GM12892 (cell line): ENCODE measurements at regions not wholly inside any gene's neighbourhood (a gene's known extent, or its start where the extent isn't known, plus 50 kb on each side); places are given as distances from the start of the nearest gene placed in this dataset.
"Not testable (repeated sequence)": the region's sequence is repeated elsewhere in the genome, so short reads cannot be mapped to it uniquely, and the experiment has no call there.

Experiments used
- DNase-seq: peaks from one replicate; pipeline ENCODE4 v3.0.0; 2011; ENCODE audit not compliant: insufficient read length
- FAIRE-seq: peaks from 2 replicates; lab custom pipeline; 2011; peaks lifted over from hg19 to GRCh38; lab: Jason Lieb, UNC
- POLR2A ChIP-seq: IDR thresholded peaks from 2 replicates; pipeline ENCODE4 v1.6.1; 2011; ENCODE audit warnings: low read depth, low read length, control low read depth
- POLR2AphosphoS5 ChIP-seq: IDR thresholded peaks from 2 replicates; pipeline ENCODE4 v1.6.1; 2011; ENCODE audit warnings: low read depth, low read length, control low read depth
- TAF1 ChIP-seq: IDR thresholded peaks from 2 replicates; pipeline ENCODE4 v1.6.1; 2011; ENCODE audit warnings: low read depth, mild to moderate bottlenecking, control low read depth, low read length, borderline replicate concordance

DNA sequence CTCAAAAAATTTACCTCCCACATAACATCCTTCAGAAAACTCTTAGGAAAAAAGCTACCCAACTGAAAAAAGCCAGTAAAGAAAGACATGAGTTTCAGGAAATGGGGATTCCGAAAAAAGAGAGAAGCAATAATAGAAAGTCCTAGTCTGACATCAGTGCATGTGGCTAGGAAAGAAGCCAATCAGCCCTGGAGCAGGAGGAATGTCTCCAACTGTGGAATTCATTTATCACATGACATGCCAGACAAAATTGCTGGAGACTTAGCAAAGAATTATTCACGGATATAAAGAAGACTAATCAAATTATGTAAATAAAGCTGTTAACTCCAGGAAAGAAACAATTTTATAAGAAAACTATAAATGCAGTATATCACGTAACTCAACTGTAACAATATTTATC is 258.9 kb upstream of the RARB start:
- FAIRE-seq (no peak), DNase-seq (no peak)

DNA sequence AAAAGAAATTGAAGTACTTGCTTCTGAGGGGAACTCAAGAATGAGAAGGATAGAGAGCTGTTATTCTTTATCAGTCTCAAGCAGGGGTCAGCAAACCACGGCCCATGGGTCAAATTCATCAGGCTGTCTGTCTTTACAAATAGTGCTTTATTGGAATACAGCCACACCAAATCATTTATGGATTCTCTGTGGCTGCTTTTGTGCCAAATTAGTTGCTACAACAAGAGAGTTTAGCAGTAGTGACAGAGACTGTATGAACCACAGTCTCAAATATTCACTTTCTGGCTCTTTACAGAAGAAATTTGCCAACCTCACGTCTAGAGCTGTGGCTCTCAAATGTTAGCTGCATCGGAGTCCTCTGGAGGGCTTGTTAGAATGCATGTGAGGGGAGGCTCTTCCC is 258.0 kb upstream of the RARB start:
- TF ChIP-seq POLR2A, result no peak
- no peak for TF ChIP-seq TAF1
- TF ChIP-seq POLR2AphosphoS5, result no peak
- no peak for DNase-seq
- FAIRE-seq, result no peak

More for the DNA sequence above, 258.9 kb upstream of the RARB start:
- TF ChIP-seq POLR2A (no peak), POLR2AphosphoS5 (no peak), TAF1 (no peak)

GRCh38 chr3:25171118-25171807 is 256.8 kb upstream of the RARB start:
- FAIRE-seq (no peak), DNase-seq (no peak)
- no peak for TF ChIP-seq TAF1
- TF ChIP-seq POLR2AphosphoS5, result no peak
- TF ChIP-seq POLR2A, result no peak

- no peak for FAIRE-seq
- no peak for TF ChIP-seq POLR2A
- TF ChIP-seq TAF1, result no peak
- TF ChIP-seq POLR2AphosphoS5, result no peak
- DNase-seq, result no peak
Measured at GRCh38 chr3:25171897-25172296, 256.2 kb upstream of the RARB start.

- FAIRE-seq, result no peak
- no peak for TF ChIP-seq POLR2A
- no peak for TF ChIP-seq POLR2AphosphoS5
- no peak for TF ChIP-seq TAF1
- no peak for DNase-seq
Measured at GRCh38 chr3:25173606-25174005, 254.5 kb upstream of the RARB start.

- no peak for FAIRE-seq
- DNase-seq, result no peak
- TF ChIP-seq POLR2AphosphoS5, result no peak
- no peak for TF ChIP-seq POLR2A
- no peak for TF ChIP-seq TAF1
Measured at GRCh38 chr3:25174251-25174650, 253.8 kb upstream of the RARB start.

DNA sequence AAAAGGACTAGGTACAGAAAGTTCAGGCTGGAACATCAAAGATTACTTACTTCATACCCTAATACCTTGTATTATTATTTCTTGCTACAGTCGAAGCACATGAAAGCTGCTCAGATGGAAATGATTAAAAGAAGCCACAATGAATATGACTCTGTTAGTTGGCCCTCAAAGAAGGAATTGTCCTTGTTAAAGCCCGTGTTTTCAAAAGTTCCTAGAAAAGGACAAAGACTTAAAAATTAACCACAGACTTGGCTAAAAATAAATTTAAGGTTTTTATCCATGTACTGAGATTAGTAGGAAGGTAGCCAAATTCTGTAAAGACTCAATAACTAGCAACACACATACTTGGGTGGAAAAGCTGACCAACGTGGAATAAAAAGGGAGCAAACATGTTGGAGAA is 251.0 kb upstream of the RARB start:
- no peak for TF ChIP-seq POLR2A
- TF ChIP-seq POLR2AphosphoS5, result no peak
- no peak for TF ChIP-seq TAF1

DNA sequence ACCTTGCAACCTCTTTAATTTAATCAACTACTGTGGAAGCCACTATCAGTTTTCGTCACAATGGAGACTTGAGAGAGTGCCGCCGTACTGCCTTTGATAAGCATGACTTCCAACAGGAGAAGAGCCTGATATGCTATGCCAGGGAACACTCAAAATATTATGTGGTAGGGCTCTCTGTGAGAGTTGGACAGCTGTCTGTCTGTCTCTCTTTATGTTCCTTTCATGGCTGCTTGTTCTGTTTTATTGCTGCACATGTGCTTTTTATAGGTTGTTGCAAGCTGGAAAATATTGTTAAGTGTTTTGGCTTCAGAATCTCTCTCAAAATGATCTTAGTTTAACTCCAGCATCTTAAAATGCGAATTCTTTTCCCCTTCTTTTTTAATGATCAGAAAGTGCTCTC is 249.4 kb upstream of the RARB start:
- no peak for TF ChIP-seq POLR2AphosphoS5
- no peak for TF ChIP-seq POLR2A
- TF ChIP-seq TAF1, result no peak
- DNase-seq (no peak), FAIRE-seq (no peak)

More for the DNA sequence above, 251.0 kb upstream of the RARB start:
- no peak for DNase-seq
- FAIRE-seq, result no peak

GRCh38 chr3:25181096-25181495 is 247.0 kb upstream of the RARB start:
- TF ChIP-seq TAF1, result no peak
- no peak for TF ChIP-seq POLR2AphosphoS5
- TF ChIP-seq POLR2A, result no peak
- FAIRE-seq (no peak), DNase-seq (no peak)

GRCh38 chr3:25182794-25183193 is 245.3 kb upstream of the RARB start:
- FAIRE-seq (no peak), DNase-seq (no peak)
- no peak for TF ChIP-seq TAF1
- TF ChIP-seq POLR2AphosphoS5, result no peak
- no peak for TF ChIP-seq POLR2A

- DNase-seq (no peak), FAIRE-seq (no peak)
- TF ChIP-seq POLR2A (no peak), POLR2AphosphoS5 (no peak), TAF1 (no peak)
Measured at GRCh38 chr3:25184641-25185250, 243.3 kb upstream of the RARB start.

GRCh38 chr3:25191673-25192072 is 236.4 kb upstream of the RARB start:
- FAIRE-seq (no peak), DNase-seq (no peak)
- no peak for TF ChIP-seq TAF1
- no peak for TF ChIP-seq POLR2AphosphoS5
- no peak for TF ChIP-seq POLR2A

DNA sequence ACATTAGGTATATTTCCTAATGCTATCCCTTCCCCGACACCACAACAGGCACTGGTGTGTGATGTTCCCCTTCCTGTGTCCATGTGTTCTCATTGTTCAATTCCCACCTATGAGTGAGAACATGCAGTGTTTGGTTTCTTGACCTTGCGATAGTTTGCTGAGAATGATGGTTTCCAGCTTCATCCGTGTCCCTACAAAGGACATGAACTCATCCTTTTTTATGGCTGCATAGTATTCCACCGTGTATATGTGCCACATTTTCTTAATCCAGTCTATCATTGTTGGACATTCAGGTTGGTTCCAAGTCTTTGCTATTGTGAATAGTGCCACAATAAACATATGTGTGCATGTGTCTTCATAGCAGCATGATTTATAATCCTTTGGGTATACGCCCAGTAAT is 228.5 kb upstream of the RARB start:
- FAIRE-seq, DNase-seq: not testable (repeated sequence)
